ENCODE measurements at regions not wholly inside any gene's neighbourhood (a gene's known extent, or its start where the extent isn't known, plus 50 kb on each side); places are given as distances from the start of the nearest gene placed in this dataset.
"Not testable (repeated sequence)": the region's sequence is repeated elsewhere in the genome, so short reads cannot be mapped to it uniquely, and the experiment has no call there.

DNA sequence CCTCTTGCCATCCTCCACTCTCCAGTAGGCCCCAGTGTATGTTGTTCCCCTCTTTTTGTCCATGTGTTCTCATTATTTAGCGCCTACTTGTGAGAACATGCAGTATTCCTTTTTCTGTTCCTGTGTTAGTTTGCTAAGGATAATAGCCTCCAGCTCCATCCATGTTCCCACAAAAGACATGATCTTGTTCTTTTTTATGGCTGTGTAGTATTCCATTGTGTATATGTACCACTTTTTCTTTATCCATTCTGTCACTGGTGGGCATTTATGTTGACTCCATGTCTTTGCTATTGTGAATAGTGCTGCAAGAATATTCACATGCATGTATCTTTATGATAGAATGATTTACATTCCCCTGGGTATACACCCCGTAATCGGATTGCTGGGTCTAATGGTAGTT, 171.8 kb upstream of the TPM1 start:
- not testable (repeated sequence) for TF ChIP-seq TAF1 (IDR thresholded peaks at IDR 0.05; ENCODE audit: low read depth); SMC3 (conservative IDR thresholded peaks at IDR 0.05; ENCODE audit: poor library complexity); CTCF (IDR thresholded peaks at IDR 0.05; ENCODE audit: poor library complexity, severe bottlenecking); POLR2AphosphoS5 (IDR thresholded peaks at IDR 0.05); RAD21 (conservative IDR thresholded peaks at IDR 0.05)
